ENCODE measurements at regions not wholly inside any gene's neighbourhood (a gene's known extent, or its start where the extent isn't known, plus 50 kb on each side); places are given as distances from the start of the nearest gene placed in this dataset.

- intact Hi-C loops (cut with micrococcal nuclease), result no loop called here
These were observed 84.8 kb downstream of the CPN2 start for GRCh38 chr3:194265996-194266964.

- intact Hi-C loops (cut with micrococcal nuclease), result no loop called here
These were observed 83.1 kb downstream of the CPN2 start for GRCh38 chr3:194267744-194268653.

GRCh38 chr3:194268654-194269512, 82.2 kb downstream of the CPN2 start:
- intact Hi-C loops (cut with micrococcal nuclease), result no loop called here

GRCh38 chr3:194269610-194270145, 81.5 kb downstream of the CPN2 start:
- intact Hi-C loops (cut with micrococcal nuclease), result no loop called here

GRCh38 chr3:194270627-194271459, 80.3 kb downstream of the CPN2 start:
- intact Hi-C loops (cut with micrococcal nuclease), result no loop called here

- intact Hi-C loops (cut with micrococcal nuclease), result no loop called here
These were observed 79.6 kb downstream of the CPN2 start for GRCh38 chr3:194271460-194272035.

GRCh38 chr3:194272221-194272620, 78.9 kb downstream of the CPN2 start:
- intact Hi-C loops (cut with micrococcal nuclease), result no loop called here

- intact Hi-C loops (cut with micrococcal nuclease), result no loop called here
These were observed 78.0 kb downstream of the CPN2 start for GRCh38 chr3:194272861-194273742.

GRCh38 chr3:194273743-194274310, 77.3 kb downstream of the CPN2 start:
- intact Hi-C loops (cut with micrococcal nuclease), result no loop called here

GRCh38 chr3:194274424-194275085, 76.6 kb downstream of the CPN2 start:
- intact Hi-C loops (cut with micrococcal nuclease), result no loop called here

- intact Hi-C loops (cut with micrococcal nuclease), result no loop called here
These were observed 75.8 kb downstream of the CPN2 start for GRCh38 chr3:194275291-194275690.

GRCh38 chr3:194275721-194276120, 75.4 kb downstream of the CPN2 start:
- intact Hi-C loops (cut with micrococcal nuclease), result no loop called here

- intact Hi-C loops (cut with micrococcal nuclease), result no loop called here
These were observed 74.4 kb downstream of the CPN2 start for GRCh38 chr3:194276768-194277103.

GRCh38 chr3:194277104-194277785, 73.9 kb downstream of the CPN2 start:
- intact Hi-C loops (cut with micrococcal nuclease), result no loop called here

- intact Hi-C loops (cut with micrococcal nuclease), result no loop called here
These were observed 73.4 kb downstream of the CPN2 start for GRCh38 chr3:194277786-194278130.

- intact Hi-C loops (cut with micrococcal nuclease), result no loop called here
These were observed 72.8 kb downstream of the CPN2 start for GRCh38 chr3:194278186-194278845.

GRCh38 chr3:194279101-194279500, 72.0 kb downstream of the CPN2 start:
- intact Hi-C loops (cut with micrococcal nuclease), result no loop called here
